HCT116 (cell line): ENCODE measurements at regions not wholly inside any gene's neighbourhood (a gene's known extent, or its start where the extent isn't known, plus 50 kb on each side); places are given as distances from the start of the nearest gene placed in this dataset.

Source experiments
- ATAC-seq: fragments of 200-7000 bp; cut with Tn5 transposase; 2 replicates; pipeline ENCODE4 v1.9.1; 2020; ENCODE audit warnings: mild to moderate bottlenecking, moderate library complexity
- BruUV-seq: library from RNA; stranded (reverse); fragments of 400-500 nt; replicated peaks from 2 replicates; lab custom pipeline; 2021; lab: Mats Ljungman, UMichigan
- CTCF ChIA-PET: fragments of 300-600 bp; sonication (Branson Sonifier 250); formaldehyde crosslinking; loops from one replicate; lab custom pipeline; 2021; ENCODE audit warnings: antibody characterized with exemption; lab: Charles Lee
- POLR2A ChIA-PET: fragments of 300-600, 350-600 bp; sonication (Branson Sonifier 250); formaldehyde crosslinking; loops from one replicate; lab custom pipeline; 2021; ENCODE audit warnings: antibody characterized with exemption; lab: Charles Lee
- RAD21 ChIA-PET, 2 experiments: fragments of 300-600 bp; sonication (Branson Sonifier 250); formaldehyde crosslinking; loops; one replicate each; lab custom pipeline; 2023; ENCODE audit warnings: low total read pairs in 2 of 2; ENCODE audit not compliant: uncharacterized antibody in 2 of 2, unreplicated experiment in 2 of 2, low non-redundant PET in 1 of 2; lab: Charles Lee
- DNase-seq: peaks from one replicate; pipeline ENCODE4 v3.0.0-alpha.2; 2010; ENCODE audit warnings: low read depth, low spot score
- H2AFZ ChIP-seq: fragments of 200-600 bp; shearing (Covaris generic), sonication (generic); 2 replicates; pipeline ENCODE4 v1.6.1; 2017; ENCODE audit warnings: low read depth, mixed run types, mixed read lengths, antibody characterized with exemption, low read length; ENCODE audit not compliant: poor library complexity, severe bottlenecking
- H3K27ac ChIP-seq: 2 replicates; pipeline ENCODE4 v1.5.1; 2012; ENCODE audit warnings: low read depth, low read length
- H3K27me3 ChIP-seq: fragments of 200-600 bp; sonication (generic); 2 replicates; pipeline ENCODE4 v1.6.1; 2016; ENCODE audit warnings: mixed run types, low read length, mixed read lengths; ENCODE audit not compliant: insufficient read depth
- H3K36me3 ChIP-seq, 2 experiments: fragments of 200-500 bp in 1 of 2; fragments of 200-600 bp in 1 of 2; sonication (Bioruptor generic) in 1 of 2; sonication (generic) in 1 of 2; 2 replicates each; pipeline versions ENCODE4 v1.5.1 to v1.6.1; 2014 to 2016; ENCODE audit warnings: low read length in 2 of 2, inconsistent platforms in 1 of 2, mixed read lengths in 1 of 2, mixed run types in 1 of 2; ENCODE audit not compliant: insufficient read depth in 2 of 2, control insufficient read depth in 1 of 2
- H3K4me1 ChIP-seq, 2 experiments: fragments of 200-600 bp in 1 of 2; sonication (generic) in 1 of 2; 2 replicates each; pipeline versions ENCODE4 v1.5.1 to v1.6.1; 2012 to 2017; ENCODE audit warnings: low read length in 2 of 2, inconsistent platforms in 1 of 2, mild to moderate bottlenecking in 1 of 2, mixed read lengths in 1 of 2, mixed run types in 1 of 2, moderate library complexity in 1 of 2; ENCODE audit not compliant: insufficient read depth in 2 of 2, control insufficient read depth in 1 of 2
- H3K4me2 ChIP-seq: fragments of 200-600 bp; sonication (generic); 2 replicates; pipeline ENCODE4 v1.6.1; 2017; ENCODE audit warnings: mixed run types, low read length, mixed read lengths
- H3K4me3 ChIP-seq, 2 experiments: fragments of 200-600 bp in 1 of 2; sonication (generic) in 1 of 2; replicated peaks in 1 of 2; 2 replicates each; pipeline ENCODE4 v1.5.1; 2011 to 2016; ENCODE audit warnings: low read length in 2 of 2, control low read depth in 1 of 2, low read depth in 1 of 2, mild to moderate bottlenecking in 1 of 2, mixed read lengths in 1 of 2, mixed run types in 1 of 2
- H3K79me2 ChIP-seq: fragments of 200-600 bp; sonication (generic); 2 replicates; pipeline ENCODE4 v1.6.1; 2017; ENCODE audit warnings: mild to moderate bottlenecking, mixed run types, low read length, moderate library complexity, mixed read lengths; ENCODE audit not compliant: insufficient read depth
- H3K9ac ChIP-seq: fragments of 200-600 bp; sonication (generic); 2 replicates; pipeline ENCODE4 v1.6.1; 2016; ENCODE audit warnings: low read length, mixed read lengths
- H3K9me2 ChIP-seq: fragments of 200-600 bp; sonication (generic), shearing (Covaris generic); 2 replicates; pipeline ENCODE4 v1.6.1; 2017; ENCODE audit warnings: mixed run types, mild to moderate bottlenecking, moderate library complexity; ENCODE audit not compliant: insufficient read depth
- H3K9me3 ChIP-seq, 2 experiments: fragments of 200-500 bp in 1 of 2; fragments of 200-600 bp in 1 of 2; sonication (Bioruptor generic) in 1 of 2; sonication (generic) in 1 of 2; 2 replicates each; pipeline ENCODE4 v1.6.1; 2014 to 2017; ENCODE audit warnings: low read length in 2 of 2, mixed read lengths in 2 of 2, inconsistent platforms in 1 of 2, low read depth in 1 of 2, mild to moderate bottlenecking in 1 of 2, mixed run types in 1 of 2, moderate library complexity in 1 of 2; ENCODE audit not compliant: control insufficient read depth in 1 of 2, insufficient read depth in 1 of 2
- H4K20me1 ChIP-seq: fragments of 200-600 bp; sonication (generic), shearing (Covaris generic); 2 replicates; pipeline ENCODE4 v1.6.1; 2017; ENCODE audit warnings: mixed run types, mild to moderate bottlenecking, moderate library complexity; ENCODE audit not compliant: insufficient read depth
- CBX3 ChIP-seq: IDR thresholded peaks from 2 replicates; pipeline ENCODE4 v1.6.1; 2012; ENCODE audit warnings: low read depth
- ELF1 ChIP-seq: IDR thresholded peaks from 2 replicates; pipeline ENCODE4 v1.6.1; 2012; ENCODE audit warnings: low read depth, borderline replicate concordance
- JUND ChIP-seq: IDR thresholded peaks from 2 replicates; pipeline ENCODE4 v1.6.1; 2012
- POLR2AphosphoS5 ChIP-seq: IDR thresholded peaks from 2 replicates; pipeline ENCODE4 v1.6.1; 2011; ENCODE audit warnings: mild to moderate bottlenecking, low read depth, low read length, moderate library complexity
- SIN3A ChIP-seq: IDR thresholded peaks from 2 replicates; pipeline ENCODE4 v1.6.1; 2012; ENCODE audit warnings: low read depth
- SRF ChIP-seq: IDR thresholded peaks from 2 replicates; pipeline ENCODE4 v1.6.1; 2012; ENCODE audit warnings: low read depth
- YY1 ChIP-seq: IDR thresholded peaks from 2 replicates; pipeline ENCODE4 v1.6.1; 2011; ENCODE audit warnings: low read length, low read depth, moderate library complexity, mild to moderate bottlenecking; ENCODE audit not compliant: insufficient replicate concordance; ENCODE audit errors: extremely low read depth
- ZFX ChIP-seq: fragments of 450-650 bp; IDR thresholded peaks from 2 replicates; pipeline ENCODE4 v1.6.1; 2017
- ZNF274 ChIP-seq: fragments of 200-500 bp; sonication (Bioruptor generic); IDR thresholded peaks from 2 replicates; pipeline ENCODE4 v1.6.1; 2014; ENCODE audit warnings: mild to moderate bottlenecking, low read depth, low read length, inconsistent platforms
- intact Hi-C: fragments of 100-400 bp; cut with micrococcal nuclease; formaldehyde crosslinking; loops from 2 replicates; pipeline ENCODE4 v1.10.0; 2022
- TF ChIP-seq, protein P1 (sequence below): IDR thresholded peaks from 2 replicates; pipeline ENCODE4 v1.6.1; 2011; ENCODE audit warnings: mild to moderate bottlenecking, low read length, moderate library complexity; ENCODE audit not compliant: insufficient replicate concordance; ENCODE audit errors: extremely low read depth
- TF ChIP-seq, protein P2 (sequence below): IDR thresholded peaks from 2 replicates; pipeline ENCODE4 v1.6.1; 2012
- TF ChIP-seq, protein P3 (sequence below), 3 experiments: fragments of 200-600 bp in 1 of 3; sonication (generic) in 1 of 3; IDR thresholded peaks in 2 of 3; conservative IDR thresholded peaks in 1 of 3; 2 replicates each; pipeline ENCODE4 v1.5.1; 2012 to 2017; ENCODE audit warnings: low read depth in 2 of 3, low read length in 2 of 3, antibody characterized with exemption in 1 of 3, borderline replicate concordance in 1 of 3, control low read depth in 1 of 3, mild to moderate bottlenecking in 1 of 3, mixed read lengths in 1 of 3, mixed run types in 1 of 3, moderate library complexity in 1 of 3; ENCODE audit not compliant: insufficient read depth in 1 of 3

DNA sequence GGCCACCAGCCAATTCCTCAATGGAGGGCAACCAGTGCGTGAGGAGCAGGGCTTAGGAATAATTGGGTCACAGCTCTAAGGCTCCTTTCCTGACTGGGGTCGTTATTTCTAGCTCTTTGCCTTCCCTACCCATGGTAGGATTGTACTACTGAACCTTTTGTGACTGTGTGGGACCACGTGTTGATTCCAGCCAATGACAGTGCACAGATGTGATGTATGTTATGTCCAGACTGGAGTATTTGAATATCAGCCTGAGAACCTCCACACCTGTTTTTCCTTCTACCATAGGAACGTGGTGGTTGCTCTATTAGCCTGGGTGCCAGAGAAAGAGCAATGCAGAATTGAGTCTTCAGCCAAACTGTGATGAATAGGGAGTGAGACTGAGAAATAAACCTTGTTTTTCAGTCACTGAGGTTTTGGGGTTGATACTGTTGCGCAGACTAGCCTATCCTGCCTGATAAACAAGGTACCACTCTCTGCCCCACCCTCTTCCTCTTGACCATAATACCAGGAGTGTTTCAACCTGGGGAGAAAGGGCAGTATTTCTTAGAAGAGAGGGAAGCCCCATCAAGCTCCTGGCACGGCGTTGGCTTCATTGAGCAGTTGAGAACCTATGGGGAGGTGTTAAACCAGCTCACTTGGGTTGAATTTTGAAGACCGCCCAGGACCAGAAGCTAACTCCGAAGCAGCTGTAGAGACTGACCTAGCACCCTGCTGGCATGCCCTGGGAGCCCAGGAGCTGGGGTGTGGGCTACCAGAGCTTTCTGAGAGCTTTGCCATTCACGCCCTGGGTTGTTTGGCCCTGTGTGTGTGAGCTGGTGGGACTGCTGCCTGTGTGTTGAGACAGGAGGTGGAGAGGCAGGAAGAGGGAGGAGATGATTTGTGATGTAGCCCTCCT is 105.5 kb upstream of the BACH2 start:
- no peaks in the 10 kb centered on the region for H3K36me3 ChIP-seq
- H4K20me1 ChIP-seq: no peaks in the 10 kb centered on the region
- CTCF ChIA-PET: interaction anchor here (0.6 kb wide), 1 partner anchor 9 kb away, joined by 3 read pairs; no protein-coding TSS in a partner anchor
- H3K4me2 ChIP-seq: no peak overlapping the region
- H3K79me2 ChIP-seq: no peaks in the 10 kb centered on the region
- H3K4me3 ChIP-seq: no peak overlapping the region
- ATAC-seq: no peak
- H3K9ac ChIP-seq: no peak overlapping the region
- H3K27ac ChIP-seq: no peak overlapping the region
- no peaks in the 10 kb centered on the region for H3K9me2 ChIP-seq
- no TSS peak for BruUV-seq
- H3K9me3 ChIP-seq: no peaks in the 10 kb centered on the region
- TF ChIP-seq CBX3 (no peak), POLR2AphosphoS5 (no peak), YY1 (no peak), SIN3A (no peak), ZNF274 (no peak), JUND (no peak), SRF (no peak), ZFX (no peak), ELF1 (no peak)
- TF ChIP-seq, protein P1, sequence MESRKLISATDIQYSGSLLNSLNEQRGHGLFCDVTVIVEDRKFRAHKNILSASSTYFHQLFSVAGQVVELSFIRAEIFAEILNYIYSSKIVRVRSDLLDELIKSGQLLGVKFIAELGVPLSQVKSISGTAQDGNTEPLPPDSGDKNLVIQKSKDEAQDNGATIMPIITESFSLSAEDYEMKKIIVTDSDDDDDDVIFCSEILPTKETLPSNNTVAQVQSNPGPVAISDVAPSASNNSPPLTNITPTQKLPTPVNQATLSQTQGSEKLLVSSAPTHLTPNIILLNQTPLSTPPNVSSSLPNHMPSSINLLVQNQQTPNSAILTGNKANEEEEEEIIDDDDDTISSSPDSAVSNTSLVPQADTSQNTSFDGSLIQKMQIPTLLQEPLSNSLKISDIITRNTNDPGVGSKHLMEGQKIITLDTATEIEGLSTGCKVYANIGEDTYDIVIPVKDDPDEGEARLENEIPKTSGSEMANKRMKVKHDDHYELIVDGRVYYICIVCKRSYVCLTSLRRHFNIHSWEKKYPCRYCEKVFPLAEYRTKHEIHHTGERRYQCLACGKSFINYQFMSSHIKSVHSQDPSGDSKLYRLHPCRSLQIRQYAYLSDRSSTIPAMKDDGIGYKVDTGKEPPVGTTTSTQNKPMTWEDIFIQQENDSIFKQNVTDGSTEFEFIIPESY: no peak
- TF ChIP-seq, protein P2, sequence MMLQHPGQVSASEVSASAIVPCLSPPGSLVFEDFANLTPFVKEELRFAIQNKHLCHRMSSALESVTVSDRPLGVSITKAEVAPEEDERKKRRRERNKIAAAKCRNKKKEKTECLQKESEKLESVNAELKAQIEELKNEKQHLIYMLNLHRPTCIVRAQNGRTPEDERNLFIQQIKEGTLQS: no peak
- TF ChIP-seq, protein P3, sequence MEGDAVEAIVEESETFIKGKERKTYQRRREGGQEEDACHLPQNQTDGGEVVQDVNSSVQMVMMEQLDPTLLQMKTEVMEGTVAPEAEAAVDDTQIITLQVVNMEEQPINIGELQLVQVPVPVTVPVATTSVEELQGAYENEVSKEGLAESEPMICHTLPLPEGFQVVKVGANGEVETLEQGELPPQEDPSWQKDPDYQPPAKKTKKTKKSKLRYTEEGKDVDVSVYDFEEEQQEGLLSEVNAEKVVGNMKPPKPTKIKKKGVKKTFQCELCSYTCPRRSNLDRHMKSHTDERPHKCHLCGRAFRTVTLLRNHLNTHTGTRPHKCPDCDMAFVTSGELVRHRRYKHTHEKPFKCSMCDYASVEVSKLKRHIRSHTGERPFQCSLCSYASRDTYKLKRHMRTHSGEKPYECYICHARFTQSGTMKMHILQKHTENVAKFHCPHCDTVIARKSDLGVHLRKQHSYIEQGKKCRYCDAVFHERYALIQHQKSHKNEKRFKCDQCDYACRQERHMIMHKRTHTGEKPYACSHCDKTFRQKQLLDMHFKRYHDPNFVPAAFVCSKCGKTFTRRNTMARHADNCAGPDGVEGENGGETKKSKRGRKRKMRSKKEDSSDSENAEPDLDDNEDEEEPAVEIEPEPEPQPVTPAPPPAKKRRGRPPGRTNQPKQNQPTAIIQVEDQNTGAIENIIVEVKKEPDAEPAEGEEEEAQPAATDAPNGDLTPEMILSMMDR (IDR thresholded peaks at IDR 0.05 in 2 of 3, conservative IDR thresholded peaks at IDR 0.05 in 1 of 3; ENCODE audit: borderline replicate concordance in 1 of 3, insufficient read depth in 1 of 3, low read depth in 2 of 3, low read length in 2 of 3): no peak
- peaks cover 4 to 17% of the 10 kb centered on the region in 2 experiments; a peak in 3 of 4 replicates for H3K4me1 ChIP-seq
- DNase-seq: no peak
- intact Hi-C loops: no loop called here
- RAD21 ChIA-PET: no interaction called here
- POLR2A ChIA-PET: no interaction called here
- H2AFZ ChIP-seq: peak overlapping the region; percentile 26
- no peaks in the 10 kb centered on the region for H3K27me3 ChIP-seq
